H7 (cell line): ENCODE measurements at regions not wholly inside any gene's neighbourhood (a gene's known extent, or its start where the extent isn't known, plus 50 kb on each side); places are given as distances from the start of the nearest gene placed in this dataset.

Experiments
- DNase-seq: peaks from one replicate; pipeline ENCODE4 v3.0.0; 2012
- H3K27me3 ChIP-seq: 2 replicates; pipeline ENCODE4 v1.6.0; 2011; ENCODE audit warnings: mild to moderate bottlenecking, low read length; ENCODE audit not compliant: control insufficient read depth, insufficient read depth
- H3K36me3 ChIP-seq: replicated peaks from 2 replicates; pipeline ENCODE4 v1.5.1; 2011; ENCODE audit warnings: low read length; ENCODE audit not compliant: control insufficient read depth, insufficient read depth
- H3K4me3 ChIP-seq: 2 replicates; pipeline ENCODE4 v1.5.1; 2011; ENCODE audit warnings: low read depth, mild to moderate bottlenecking, control low read depth, low read length, moderate library complexity; ENCODE audit not compliant: insufficient read depth

DNA sequence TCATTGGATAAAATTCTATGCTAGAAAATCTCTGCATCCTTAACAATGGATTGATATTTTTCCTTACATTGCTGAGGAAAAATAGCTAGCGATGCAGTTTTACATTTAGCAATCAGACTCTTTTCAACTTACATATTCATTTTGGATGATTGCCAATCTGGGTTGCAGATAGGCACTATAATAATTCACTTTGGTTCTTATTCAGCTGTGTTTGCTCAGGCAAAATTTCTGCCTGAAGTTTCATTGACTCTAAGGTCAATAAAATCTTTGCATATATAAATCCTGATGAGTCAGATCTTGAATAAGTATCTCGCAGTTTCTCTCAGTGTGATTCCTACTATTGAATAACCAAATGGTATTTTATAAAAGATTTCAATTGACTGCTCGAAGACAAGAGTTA, 1105.8 kb downstream of the CDH18 start:
- H3K36me3 ChIP-seq: no peaks in the 10 kb centered on the region
- H3K4me3 ChIP-seq: no peak overlapping the region

DNA sequence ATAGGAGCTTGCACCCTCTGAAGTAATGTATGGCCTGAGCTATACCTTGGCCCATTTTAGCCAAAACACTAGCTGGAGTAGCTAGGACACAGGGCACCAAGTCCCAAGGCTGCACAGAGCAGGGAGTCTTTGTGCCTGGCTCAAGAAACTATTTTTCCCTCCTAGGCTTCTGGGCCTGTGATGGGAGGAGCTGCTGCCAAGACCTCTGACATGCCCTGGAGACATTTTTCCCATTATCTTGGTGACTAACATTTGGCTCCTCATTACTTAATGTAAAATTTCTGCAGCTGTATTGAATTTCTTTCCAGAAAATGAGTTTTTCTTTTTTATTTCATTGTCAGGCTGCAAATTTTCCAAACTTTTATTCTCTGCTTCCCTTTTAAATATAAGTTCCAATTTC, 1099.2 kb downstream of the CDH18 start:
- H3K36me3 ChIP-seq: no peaks in the 10 kb centered on the region
- no peak for DNase-seq

More for the DNA sequence above, 1105.8 kb downstream of the CDH18 start:
- H3K27me3 ChIP-seq: no peaks in the 10 kb centered on the region
- no peak for DNase-seq

GRCh38 chr5:18900644-18901043, 1087.4 kb downstream of the CDH18 start:
- Histone ChIP-seq H3K27me3 (no peaks in the 10 kb centered on the region), H3K4me3 (no peak overlapping the region), H3K36me3 (no peaks in the 10 kb centered on the region)
- no peak for DNase-seq

More for the DNA sequence above, 1099.2 kb downstream of the CDH18 start:
- Histone ChIP-seq H3K4me3 (no peak overlapping the region), H3K27me3 (no peaks in the 10 kb centered on the region)

DNA sequence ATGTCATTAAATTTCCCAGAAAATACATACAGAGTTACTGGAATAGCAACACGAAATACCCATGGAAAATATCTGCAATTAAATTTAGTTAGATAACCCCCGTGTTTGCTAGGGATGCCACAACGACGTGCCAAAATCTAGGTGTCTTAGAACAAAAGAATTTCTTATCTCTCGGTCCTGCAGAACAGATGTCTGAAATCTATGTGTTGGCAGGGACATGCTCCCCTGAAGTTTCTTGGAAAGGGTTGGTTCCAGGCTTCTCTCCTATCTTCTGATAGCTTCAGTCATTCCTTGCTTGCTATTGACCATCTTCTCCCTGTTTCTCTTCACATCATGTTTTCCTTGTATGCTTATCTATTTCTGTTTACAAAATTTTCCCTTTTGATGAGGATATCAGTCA, 1067.0 kb downstream of the CDH18 start:
- no peak for DNase-seq
- Histone ChIP-seq H3K4me3 (no peak overlapping the region), H3K27me3 (no peaks in the 10 kb centered on the region), H3K36me3 (no peaks in the 10 kb centered on the region)

DNA sequence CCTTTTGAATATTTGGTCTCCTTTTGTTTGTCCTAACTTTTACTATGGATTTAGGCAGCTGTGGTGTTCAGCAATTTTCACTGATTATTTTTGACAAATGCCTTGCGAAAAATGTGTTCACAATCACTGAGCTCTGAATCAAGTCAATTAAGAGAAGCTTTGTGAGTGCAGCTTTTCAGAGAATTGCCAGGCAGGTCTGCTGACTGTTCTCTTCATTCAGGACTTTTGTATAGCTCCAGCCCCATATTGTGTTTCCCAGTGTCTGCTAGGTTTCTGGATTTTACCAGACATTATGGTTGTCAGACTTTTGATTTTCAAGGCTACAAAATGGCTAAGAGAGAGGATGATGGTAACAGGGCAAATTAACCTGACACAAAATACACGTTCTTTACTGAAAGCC, 1055.9 kb downstream of the CDH18 start:
- DNase-seq: no peak
- Histone ChIP-seq H3K4me3 (no peak overlapping the region), H3K27me3 (no peaks in the 10 kb centered on the region), H3K36me3 (no peaks in the 10 kb centered on the region)

DNA sequence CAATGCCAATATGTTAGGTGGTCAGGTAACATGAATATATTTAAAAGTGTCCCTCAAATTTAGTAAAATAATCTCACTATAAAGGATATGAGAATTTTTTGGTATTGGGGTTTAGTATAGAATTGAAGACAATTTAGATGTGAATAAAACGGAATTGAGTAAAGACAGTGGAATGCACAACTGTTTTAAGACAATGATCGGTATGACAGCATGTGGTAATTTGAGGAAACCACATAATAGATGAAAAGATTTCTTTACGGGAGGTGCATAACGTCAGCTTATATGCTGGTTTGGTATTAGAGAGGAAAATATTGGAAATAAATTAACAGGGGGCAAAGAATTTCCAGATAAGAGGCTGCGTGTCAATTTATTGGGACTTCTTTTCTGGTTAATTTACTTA, 1043.2 kb downstream of the CDH18 start:
- H3K27me3 ChIP-seq: no peaks in the 10 kb centered on the region
- H3K4me3 ChIP-seq: no peak overlapping the region
- no peaks in the 10 kb centered on the region for H3K36me3 ChIP-seq
- DNase-seq: no peak

DNA sequence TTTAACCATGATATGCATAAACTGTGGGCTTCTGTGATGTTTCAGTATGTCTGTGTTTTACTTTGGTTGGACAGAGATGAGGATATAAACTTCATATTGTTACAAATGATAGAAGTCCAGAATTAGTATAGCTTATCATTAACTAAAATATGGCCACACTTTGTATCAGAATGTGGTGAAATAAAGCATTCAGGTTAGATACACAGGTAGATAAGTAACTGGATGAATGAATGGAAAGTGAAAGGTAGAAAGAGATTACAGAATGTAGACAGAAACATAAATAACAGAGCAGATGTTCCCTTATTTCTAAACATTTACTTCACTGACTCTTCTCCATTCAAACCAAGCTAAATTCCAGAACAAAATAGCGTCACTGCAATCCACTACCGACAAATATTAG, 1033.8 kb downstream of the CDH18 start:
- H3K36me3 ChIP-seq: no peaks in the 10 kb centered on the region
- DNase-seq: no peak
- H3K4me3 ChIP-seq: no peak overlapping the region
- H3K27me3 ChIP-seq: no peaks in the 10 kb centered on the region

DNA sequence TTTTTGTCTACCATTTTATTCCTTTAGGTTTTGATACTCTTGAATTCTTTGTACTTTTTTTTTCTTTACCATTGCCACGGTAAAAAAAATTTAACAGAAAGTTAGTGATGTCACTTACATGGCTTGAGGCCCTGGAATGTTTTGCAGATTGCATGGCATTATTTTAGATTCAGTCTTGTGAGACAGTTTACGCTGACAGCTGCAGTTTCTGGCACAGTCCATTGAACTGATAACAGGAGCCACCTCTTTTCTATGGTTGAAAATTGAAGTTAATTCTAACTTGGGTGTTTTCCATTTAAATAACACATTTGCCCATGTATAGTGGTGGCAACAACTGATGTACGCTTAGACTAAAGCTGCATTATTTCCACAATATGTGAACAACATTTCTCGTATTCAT, 1028.5 kb downstream of the CDH18 start:
- no peaks in the 10 kb centered on the region for H3K36me3 ChIP-seq
- no peak for DNase-seq
- H3K27me3 ChIP-seq: no peaks in the 10 kb centered on the region
- no peak overlapping the region for H3K4me3 ChIP-seq

GRCh38 chr5:18961234-18961633, 1026.8 kb downstream of the CDH18 start:
- Histone ChIP-seq H3K36me3 (no peaks in the 10 kb centered on the region), H3K4me3 (no peak overlapping the region), H3K27me3 (no peaks in the 10 kb centered on the region)
- no peak for DNase-seq

- Histone ChIP-seq H3K4me3 (no peak overlapping the region), H3K27me3 (no peaks in the 10 kb centered on the region), H3K36me3 (no peaks in the 10 kb centered on the region)
- no peak for DNase-seq
Observed at GRCh38 chr5:18965893-18966292, 1022.1 kb downstream of the CDH18 start.

DNA sequence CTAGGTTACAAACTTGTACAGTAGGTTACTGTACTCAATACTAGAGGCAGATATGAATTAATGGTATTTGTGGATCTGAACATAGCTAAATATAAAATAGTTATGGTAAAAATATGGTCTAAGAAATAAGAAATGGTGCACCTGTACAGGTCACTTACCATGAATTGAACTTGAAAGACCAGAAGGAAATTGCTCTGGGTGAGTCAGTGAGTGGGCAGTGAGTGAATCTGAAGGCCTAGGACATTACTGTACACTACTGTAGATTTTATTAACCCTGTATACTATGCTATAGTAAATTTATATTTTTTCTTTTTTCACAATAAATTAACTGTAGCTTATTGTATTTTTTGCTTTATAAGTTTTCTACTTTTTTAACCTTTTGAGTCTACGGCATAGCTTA, 1020.4 kb downstream of the CDH18 start:
- Histone ChIP-seq H3K36me3 (no peaks in the 10 kb centered on the region), H3K4me3 (no peak overlapping the region), H3K27me3 (no peaks in the 10 kb centered on the region)
- no peak for DNase-seq

- no peaks in the 10 kb centered on the region for H3K27me3 ChIP-seq
- DNase-seq: no peak
- no peak overlapping the region for H3K4me3 ChIP-seq
- no peaks in the 10 kb centered on the region for H3K36me3 ChIP-seq
Observed at GRCh38 chr5:18968966-18969365, 1019.0 kb downstream of the CDH18 start.

GRCh38 chr5:18970000-18970399, 1018.0 kb downstream of the CDH18 start:
- no peaks in the 10 kb centered on the region for H3K36me3 ChIP-seq
- DNase-seq: no peak
- no peaks in the 10 kb centered on the region for H3K27me3 ChIP-seq
- H3K4me3 ChIP-seq: no peak overlapping the region

GRCh38 chr5:18972177-18972576, 1015.8 kb downstream of the CDH18 start:
- DNase-seq: no peak
- H3K36me3 ChIP-seq: no peaks in the 10 kb centered on the region
- no peak overlapping the region for H3K4me3 ChIP-seq
- no peaks in the 10 kb centered on the region for H3K27me3 ChIP-seq

- no peak for DNase-seq
- H3K36me3 ChIP-seq: no peaks in the 10 kb centered on the region
- H3K27me3 ChIP-seq: no peaks in the 10 kb centered on the region
- H3K4me3 ChIP-seq: no peak overlapping the region
Observed at GRCh38 chr5:18975624-18976023, 1012.4 kb downstream of the CDH18 start.

- H3K4me3 ChIP-seq: no peak overlapping the region
- no peaks in the 10 kb centered on the region for H3K36me3 ChIP-seq
- H3K27me3 ChIP-seq: no peaks in the 10 kb centered on the region
- no peak for DNase-seq
Observed at GRCh38 chr5:18977880-18978279, 1010.1 kb downstream of the CDH18 start.
